ENCODE measurements at regions not wholly inside any gene's neighbourhood (a gene's known extent, or its start where the extent isn't known, plus 50 kb on each side); places are given as distances from the start of the nearest gene placed in this dataset.

DNA sequence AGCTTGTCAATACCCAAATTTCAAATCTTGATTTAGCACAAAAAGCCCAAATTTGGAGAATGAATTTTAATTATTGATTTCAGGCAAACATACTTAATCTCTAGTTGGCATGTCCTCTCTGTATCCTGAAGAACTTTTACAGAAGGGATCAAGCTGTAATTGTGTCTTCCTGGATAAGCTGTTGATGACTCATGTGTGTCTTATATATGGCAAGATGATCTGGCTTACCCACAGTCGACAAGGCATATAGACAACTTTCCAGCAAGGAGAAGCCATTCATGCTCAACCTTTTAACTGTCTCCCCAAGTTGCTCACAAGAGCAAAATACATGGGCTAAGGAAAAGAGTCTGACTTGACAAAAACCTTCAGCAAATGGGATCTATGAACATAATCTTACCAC is 112.5 kb upstream of the SLCO6A1 start:
- Mint-ChIP-seq H3K4me1 (peaks cover 5% of the 10 kb centered on the region; the same call in 1 of the 2 replicates), H3K9me3 (no peaks in the 10 kb centered on the region), H3K27ac (no peak overlapping the region), H3K4me3 (no peak overlapping the region), H3K27me3 (ENCODE audit: low read depth) (no peaks in the 10 kb centered on the region), H3K36me3 (no peaks in the 10 kb centered on the region; the same call in 1 of the 2 replicates)
- POLR2A ChIA-PET = no interaction called here
- CTCF ChIA-PET = no interaction called here
- TF ChIP-seq NFE2L1 (CRISPR knock-in tag; IDR thresholded peaks at IDR 0.05) (no peak), SP1 (CRISPR knock-in tag; conservative IDR thresholded peaks at IDR 0.05) (no peak), ZNF219 (CRISPR knock-in tag; IDR thresholded peaks at IDR 0.05; ENCODE audit: borderline replicate concordance) (no peak), ZNF416 (CRISPR knock-in tag; IDR thresholded peaks at IDR 0.05) (no peak)
- TF ChIP-seq, protein P1, sequence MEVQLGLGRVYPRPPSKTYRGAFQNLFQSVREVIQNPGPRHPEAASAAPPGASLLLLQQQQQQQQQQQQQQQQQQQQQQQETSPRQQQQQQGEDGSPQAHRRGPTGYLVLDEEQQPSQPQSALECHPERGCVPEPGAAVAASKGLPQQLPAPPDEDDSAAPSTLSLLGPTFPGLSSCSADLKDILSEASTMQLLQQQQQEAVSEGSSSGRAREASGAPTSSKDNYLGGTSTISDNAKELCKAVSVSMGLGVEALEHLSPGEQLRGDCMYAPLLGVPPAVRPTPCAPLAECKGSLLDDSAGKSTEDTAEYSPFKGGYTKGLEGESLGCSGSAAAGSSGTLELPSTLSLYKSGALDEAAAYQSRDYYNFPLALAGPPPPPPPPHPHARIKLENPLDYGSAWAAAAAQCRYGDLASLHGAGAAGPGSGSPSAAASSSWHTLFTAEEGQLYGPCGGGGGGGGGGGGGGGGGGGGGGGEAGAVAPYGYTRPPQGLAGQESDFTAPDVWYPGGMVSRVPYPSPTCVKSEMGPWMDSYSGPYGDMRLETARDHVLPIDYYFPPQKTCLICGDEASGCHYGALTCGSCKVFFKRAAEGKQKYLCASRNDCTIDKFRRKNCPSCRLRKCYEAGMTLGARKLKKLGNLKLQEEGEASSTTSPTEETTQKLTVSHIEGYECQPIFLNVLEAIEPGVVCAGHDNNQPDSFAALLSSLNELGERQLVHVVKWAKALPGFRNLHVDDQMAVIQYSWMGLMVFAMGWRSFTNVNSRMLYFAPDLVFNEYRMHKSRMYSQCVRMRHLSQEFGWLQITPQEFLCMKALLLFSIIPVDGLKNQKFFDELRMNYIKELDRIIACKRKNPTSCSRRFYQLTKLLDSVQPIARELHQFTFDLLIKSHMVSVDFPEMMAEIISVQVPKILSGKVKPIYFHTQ (CRISPR knock-in tag; IDR thresholded peaks at IDR 0.05) = no peak
- ATAC-seq (no peak), DNase-seq (ENCODE audit: low spot score) (no peak)

DNA sequence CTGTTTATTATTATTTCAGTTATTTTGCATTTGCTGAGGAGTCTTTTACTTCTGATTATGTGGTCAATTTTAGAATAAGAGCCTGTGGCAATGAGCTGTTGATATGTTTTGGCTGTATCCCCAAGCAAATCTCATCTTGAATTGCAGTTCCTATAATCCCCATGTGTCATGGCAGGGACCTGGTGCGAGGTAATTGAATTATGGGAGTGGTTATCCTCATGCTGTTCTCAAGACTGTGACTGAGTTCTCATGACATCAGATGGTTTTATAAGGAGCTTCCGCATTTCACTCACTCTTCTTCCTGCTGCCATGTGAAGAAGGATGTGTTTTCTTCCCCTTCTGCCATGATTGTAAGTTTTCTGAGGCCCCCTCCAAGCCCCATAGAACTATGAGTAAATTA is 114.9 kb upstream of the SLCO6A1 start:
- no peaks in the 10 kb centered on the region for H3K9me3 Mint-ChIP-seq
- no peak overlapping the region for H3K4me3 Mint-ChIP-seq
- ATAC-seq (no peak), DNase-seq (ENCODE audit: low spot score) (no peak)
- no peaks in the 10 kb centered on the region; the same call in 1 of the 2 replicates for H3K4me1 Mint-ChIP-seq
- POLR2A ChIA-PET = no interaction called here
- H3K36me3 Mint-ChIP-seq = no peaks in the 10 kb centered on the region; the same call in 1 of the 2 replicates
- CTCF ChIA-PET = no interaction called here
- TF ChIP-seq, protein P2, sequence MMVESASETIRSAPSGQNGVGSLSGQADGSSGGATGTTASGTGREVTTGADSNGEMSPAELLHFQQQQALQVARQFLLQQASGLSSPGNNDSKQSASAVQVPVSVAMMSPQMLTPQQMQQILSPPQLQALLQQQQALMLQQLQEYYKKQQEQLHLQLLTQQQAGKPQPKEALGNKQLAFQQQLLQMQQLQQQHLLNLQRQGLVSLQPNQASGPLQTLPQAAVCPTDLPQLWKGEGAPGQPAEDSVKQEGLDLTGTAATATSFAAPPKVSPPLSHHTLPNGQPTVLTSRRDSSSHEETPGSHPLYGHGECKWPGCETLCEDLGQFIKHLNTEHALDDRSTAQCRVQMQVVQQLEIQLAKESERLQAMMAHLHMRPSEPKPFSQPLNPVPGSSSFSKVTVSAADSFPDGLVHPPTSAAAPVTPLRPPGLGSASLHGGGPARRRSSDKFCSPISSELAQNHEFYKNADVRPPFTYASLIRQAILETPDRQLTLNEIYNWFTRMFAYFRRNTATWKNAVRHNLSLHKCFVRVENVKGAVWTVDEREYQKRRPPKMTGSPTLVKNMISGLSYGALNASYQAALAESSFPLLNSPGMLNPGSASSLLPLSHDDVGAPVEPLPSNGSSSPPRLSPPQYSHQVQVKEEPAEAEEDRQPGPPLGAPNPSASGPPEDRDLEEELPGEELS (CRISPR knock-in tag; IDR thresholded peaks at IDR 0.05) = no peak
- TF ChIP-seq FOXP1 (CRISPR knock-in tag; IDR thresholded peaks at IDR 0.05; ENCODE audit: borderline replicate concordance) = no peak
- no peak for TF ChIP-seq SMAD4 (CRISPR knock-in tag; IDR thresholded peaks at IDR 0.05)
- TF ChIP-seq TEAD4 (CRISPR knock-in tag; IDR thresholded peaks at IDR 0.05) = no peak
- TF ChIP-seq MXD4 (CRISPR knock-in tag; IDR thresholded peaks at IDR 0.05; ENCODE audit: borderline replicate concordance) = no peak
- no peak overlapping the region for H3K27ac Mint-ChIP-seq
- no peaks in the 10 kb centered on the region for H3K27me3 Mint-ChIP-seq (ENCODE audit: low read depth)

DNA sequence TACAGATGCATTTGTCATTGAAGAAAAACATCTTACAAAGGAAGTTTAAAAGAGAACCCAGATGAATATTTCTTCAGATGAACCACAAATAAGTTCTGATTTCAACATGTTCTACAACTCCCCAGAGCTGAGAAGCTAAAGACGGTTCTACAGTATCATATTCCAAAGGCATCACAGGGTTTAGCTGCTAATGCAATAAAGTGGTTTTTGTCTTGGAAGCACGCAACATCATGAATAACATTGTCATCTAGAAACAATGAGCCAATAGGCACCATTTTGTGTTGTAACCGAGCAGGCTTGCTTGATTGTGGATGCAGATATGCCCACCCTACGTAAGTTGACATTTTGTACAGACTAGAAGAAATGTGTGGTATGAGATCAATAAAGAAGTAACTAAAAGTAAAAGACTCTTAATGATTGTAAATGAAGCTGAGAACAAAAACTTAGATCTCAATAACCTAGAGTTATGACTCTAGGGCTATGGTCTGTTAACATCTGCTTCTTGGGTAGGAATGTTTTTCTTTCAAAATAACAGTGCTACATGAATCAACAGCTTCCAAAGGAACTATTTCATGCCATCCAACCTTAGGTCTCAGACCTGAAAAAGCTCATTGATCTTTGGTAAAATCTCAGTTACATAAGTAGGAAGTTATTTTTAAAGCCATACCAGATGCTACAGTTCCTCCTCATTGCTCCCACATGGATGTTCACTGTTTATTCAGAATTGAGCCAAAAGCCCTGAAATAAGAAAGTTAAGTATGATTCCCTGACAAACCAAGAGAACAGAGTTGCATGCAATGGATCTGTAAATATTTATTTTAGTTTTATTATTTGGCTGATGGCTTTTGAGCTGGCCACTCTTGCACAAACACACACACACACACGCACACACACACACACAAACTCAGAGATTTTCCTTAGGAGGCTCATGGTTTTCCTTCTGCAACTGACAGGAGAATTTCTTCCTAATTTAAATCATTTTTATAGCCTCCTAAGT is 118.7 kb upstream of the SLCO6A1 start:
- no peak overlapping the region for H3K27ac Mint-ChIP-seq
- DNase-seq (ENCODE audit: low spot score) (no peak), ATAC-seq (no peak)
- CTCF ChIA-PET = no interaction called here
- H3K4me1 Mint-ChIP-seq = no peaks in the 10 kb centered on the region
- 0 out of 2 replicates have a peak, but pooled peaks cover 3% of the 10 kb centered on the region for H3K36me3 Mint-ChIP-seq
- no peaks in the 10 kb centered on the region for H3K27me3 Mint-ChIP-seq (ENCODE audit: low read depth)
- no peak overlapping the region for H3K4me3 Mint-ChIP-seq
- H3K9me3 Mint-ChIP-seq = 0 out of 2 replicates have a peak, but pooled peaks cover 6% of the 10 kb centered on the region
- POLR2A ChIA-PET = no interaction called here
- TF ChIP-seq FOXP1 (CRISPR knock-in tag; IDR thresholded peaks at IDR 0.05; ENCODE audit: borderline replicate concordance) (no peak), JAZF1 (CRISPR knock-in tag; IDR thresholded peaks at IDR 0.05) (no peak), ZNF317 (CRISPR knock-in tag; IDR thresholded peaks at IDR 0.05; ENCODE audit: borderline replicate concordance, low read depth) (no peak), ZNF671 (CRISPR knock-in tag; IDR thresholded peaks at IDR 0.05) (no peak), NFATC4 (CRISPR knock-in tag; IDR thresholded peaks at IDR 0.05) (no peak), ATF1 (CRISPR knock-in tag; IDR thresholded peaks at IDR 0.05) (no peak), ETV6 (CRISPR knock-in tag; IDR thresholded peaks at IDR 0.05) (no peak)
- TF ChIP-seq, protein P3, sequence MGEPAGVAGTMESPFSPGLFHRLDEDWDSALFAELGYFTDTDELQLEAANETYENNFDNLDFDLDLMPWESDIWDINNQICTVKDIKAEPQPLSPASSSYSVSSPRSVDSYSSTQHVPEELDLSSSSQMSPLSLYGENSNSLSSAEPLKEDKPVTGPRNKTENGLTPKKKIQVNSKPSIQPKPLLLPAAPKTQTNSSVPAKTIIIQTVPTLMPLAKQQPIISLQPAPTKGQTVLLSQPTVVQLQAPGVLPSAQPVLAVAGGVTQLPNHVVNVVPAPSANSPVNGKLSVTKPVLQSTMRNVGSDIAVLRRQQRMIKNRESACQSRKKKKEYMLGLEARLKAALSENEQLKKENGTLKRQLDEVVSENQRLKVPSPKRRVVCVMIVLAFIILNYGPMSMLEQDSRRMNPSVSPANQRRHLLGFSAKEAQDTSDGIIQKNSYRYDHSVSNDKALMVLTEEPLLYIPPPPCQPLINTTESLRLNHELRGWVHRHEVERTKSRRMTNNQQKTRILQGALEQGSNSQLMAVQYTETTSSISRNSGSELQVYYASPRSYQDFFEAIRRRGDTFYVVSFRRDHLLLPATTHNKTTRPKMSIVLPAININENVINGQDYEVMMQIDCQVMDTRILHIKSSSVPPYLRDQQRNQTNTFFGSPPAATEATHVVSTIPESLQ (CRISPR knock-in tag; IDR thresholded peaks at IDR 0.05) = no peak
- TF ChIP-seq, protein P4, sequence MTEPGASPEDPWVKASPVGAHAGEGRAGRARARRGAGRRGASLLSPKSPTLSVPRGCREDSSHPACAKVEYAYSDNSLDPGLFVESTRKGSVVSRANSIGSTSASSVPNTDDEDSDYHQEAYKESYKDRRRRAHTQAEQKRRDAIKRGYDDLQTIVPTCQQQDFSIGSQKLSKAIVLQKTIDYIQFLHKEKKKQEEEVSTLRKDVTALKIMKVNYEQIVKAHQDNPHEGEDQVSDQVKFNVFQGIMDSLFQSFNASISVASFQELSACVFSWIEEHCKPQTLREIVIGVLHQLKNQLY (CRISPR knock-in tag; IDR thresholded peaks at IDR 0.05) = no peak
- TF ChIP-seq, protein P5, sequence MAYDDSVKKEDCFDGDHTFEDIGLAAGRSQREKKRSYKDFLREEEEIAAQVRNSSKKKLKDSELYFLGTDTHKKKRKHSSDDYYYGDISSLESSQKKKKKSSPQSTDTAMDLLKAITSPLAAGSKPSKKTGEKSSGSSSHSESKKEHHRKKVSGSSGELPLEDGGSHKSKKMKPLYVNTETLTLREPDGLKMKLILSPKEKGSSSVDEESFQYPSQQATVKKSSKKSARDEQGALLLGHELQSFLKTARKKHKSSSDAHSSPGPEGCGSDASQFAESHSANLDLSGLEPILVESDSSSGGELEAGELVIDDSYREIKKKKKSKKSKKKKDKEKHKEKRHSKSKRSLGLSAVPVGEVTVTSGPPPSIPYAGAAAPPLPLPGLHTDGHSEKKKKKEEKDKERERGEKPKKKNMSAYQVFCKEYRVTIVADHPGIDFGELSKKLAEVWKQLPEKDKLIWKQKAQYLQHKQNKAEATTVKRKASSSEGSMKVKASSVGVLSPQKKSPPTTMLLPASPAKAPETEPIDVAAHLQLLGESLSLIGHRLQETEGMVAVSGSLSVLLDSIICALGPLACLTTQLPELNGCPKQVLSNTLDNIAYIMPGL (CRISPR knock-in tag; IDR thresholded peaks at IDR 0.05) = no peak
- TF ChIP-seq, protein P6, sequence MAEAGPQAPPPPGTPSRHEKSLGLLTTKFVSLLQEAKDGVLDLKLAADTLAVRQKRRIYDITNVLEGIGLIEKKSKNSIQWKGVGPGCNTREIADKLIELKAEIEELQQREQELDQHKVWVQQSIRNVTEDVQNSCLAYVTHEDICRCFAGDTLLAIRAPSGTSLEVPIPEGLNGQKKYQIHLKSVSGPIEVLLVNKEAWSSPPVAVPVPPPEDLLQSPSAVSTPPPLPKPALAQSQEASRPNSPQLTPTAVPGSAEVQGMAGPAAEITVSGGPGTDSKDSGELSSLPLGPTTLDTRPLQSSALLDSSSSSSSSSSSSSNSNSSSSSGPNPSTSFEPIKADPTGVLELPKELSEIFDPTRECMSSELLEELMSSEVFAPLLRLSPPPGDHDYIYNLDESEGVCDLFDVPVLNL (CRISPR knock-in tag; IDR thresholded peaks at IDR 0.05; ENCODE audit: borderline replicate concordance, low read depth) = no peak

All from WTC11 (cell line).